HG03175 (cell line): ENCODE measurements at regions not wholly inside any gene's neighbourhood (a gene's known extent, or its start where the extent isn't known, plus 50 kb on each side); places are given as distances from the start of the nearest gene placed in this dataset.

Source experiments
- ATAC-seq: cut with Tn5 transposase; IDR thresholded peaks from one replicate; pipeline ENCODE4 v1.9.1; 2021; ENCODE audit warnings: mild to moderate bottlenecking, moderate library complexity; ENCODE audit not compliant: unreplicated experiment

DNA sequence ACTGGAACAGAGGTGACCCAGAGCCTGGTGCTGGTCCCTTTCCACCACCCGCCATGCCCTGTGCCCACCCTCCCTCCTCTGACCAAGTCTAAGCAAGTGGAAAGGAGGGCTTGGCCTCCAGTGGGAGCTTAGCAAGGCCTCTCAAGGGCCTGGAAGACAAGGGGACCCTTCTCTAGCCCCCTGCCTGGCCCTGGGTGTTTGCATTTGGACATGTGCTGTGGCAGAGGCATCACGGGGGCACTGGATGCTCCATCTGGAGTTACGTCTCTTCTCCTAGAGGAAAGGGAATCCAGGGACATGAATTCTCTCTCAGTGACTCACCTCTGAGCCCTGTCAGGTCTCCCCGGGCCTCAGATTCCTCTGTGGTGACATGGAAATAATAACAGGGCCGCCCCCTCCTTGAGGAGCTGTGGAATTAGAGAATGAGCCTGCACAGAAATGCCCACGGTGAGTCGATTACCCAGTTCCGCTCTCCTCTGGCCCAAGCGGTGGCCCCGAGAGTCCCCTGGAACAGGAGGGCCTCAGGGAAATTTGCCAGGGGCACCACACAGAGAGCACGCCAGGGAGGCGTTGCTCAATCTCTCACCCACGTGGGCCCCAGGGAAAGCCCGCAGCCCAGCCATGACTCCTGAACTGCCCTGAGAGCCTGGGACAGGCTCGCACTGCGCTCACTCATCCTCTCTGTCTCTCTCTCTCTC, 189.6 kb downstream of the BCOR start:
- ATAC-seq: no peak

- no peak for ATAC-seq
Measured at GRCh38 chrX:39909996-39910395, 187.8 kb downstream of the BCOR start.

GRCh38 chrX:39910651-39911050, 187.1 kb downstream of the BCOR start:
- ATAC-seq: no peak

GRCh38 chrX:39911278-39911897, 186.4 kb downstream of the BCOR start:
- ATAC-seq: no peak

DNA sequence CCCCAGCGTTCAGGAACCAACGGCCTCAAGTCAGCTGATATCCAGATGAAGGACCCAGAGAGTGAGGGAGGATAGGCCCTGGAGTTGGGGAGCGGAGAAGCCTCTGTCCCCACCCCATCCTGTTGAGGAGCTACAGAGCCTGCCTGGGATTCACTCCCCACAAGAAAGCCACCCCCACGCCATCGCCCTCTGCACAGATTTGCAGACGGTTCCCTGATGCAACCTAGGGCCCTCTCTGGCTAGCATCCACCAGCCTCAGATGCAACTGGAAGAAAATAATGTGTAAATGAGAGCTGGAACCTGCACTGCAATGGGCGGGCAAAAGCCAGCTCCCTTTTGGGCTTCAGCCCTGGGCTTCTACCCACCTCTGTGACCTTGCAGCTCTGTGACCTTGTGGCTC, 185.6 kb downstream of the BCOR start:
- no peak for ATAC-seq

DNA sequence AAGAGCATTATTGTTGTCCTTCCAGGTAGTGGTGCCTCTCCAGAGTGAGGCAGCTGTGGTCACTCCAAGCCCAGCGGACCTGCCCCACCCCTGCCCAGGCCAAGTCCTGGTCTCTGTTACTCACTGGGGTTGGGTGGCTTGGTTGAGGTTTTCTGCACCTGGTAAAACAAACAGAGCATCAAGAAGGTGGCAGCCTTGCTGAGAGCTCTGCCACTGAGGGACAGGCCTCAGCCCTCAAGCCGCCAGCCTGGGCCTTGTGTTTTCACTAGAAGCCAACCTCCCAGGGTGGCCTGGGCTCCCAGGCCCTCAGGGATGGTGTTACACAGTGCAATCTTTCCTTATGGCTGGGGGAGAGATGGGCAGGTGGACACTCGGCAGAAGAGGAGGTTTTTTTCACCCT, 182.7 kb downstream of the BCOR start:
- ATAC-seq: no peak

GRCh38 chrX:39915596-39915995, 182.2 kb downstream of the BCOR start:
- no peak for ATAC-seq

GRCh38 chrX:39921838-39922237, 175.9 kb downstream of the BCOR start:
- no peak for ATAC-seq

DNA sequence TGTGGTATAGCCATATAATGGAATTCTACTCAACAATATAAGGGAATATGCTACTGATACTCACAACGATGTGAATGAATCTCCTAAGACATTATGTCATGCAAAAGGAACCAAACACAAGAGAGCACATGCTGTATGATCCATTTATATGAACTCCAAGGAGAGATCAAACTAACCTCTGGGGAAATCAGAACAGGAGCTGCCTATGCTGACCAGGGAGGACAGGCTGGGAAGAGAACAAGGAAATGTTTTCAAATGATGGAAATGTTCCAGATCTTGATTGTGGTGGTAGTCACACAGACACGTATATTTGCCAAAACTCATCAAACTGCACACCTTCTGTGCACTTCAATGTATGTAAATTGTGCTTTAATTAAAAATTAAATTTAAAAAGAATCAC, 175.3 kb downstream of the BCOR start:
- no peak for ATAC-seq

- no peak for ATAC-seq
Measured at GRCh38 chrX:39922926-39923325, 174.8 kb downstream of the BCOR start.

- ATAC-seq: no peak
Measured at GRCh38 chrX:39927380-39927779, 170.4 kb downstream of the BCOR start.

DNA sequence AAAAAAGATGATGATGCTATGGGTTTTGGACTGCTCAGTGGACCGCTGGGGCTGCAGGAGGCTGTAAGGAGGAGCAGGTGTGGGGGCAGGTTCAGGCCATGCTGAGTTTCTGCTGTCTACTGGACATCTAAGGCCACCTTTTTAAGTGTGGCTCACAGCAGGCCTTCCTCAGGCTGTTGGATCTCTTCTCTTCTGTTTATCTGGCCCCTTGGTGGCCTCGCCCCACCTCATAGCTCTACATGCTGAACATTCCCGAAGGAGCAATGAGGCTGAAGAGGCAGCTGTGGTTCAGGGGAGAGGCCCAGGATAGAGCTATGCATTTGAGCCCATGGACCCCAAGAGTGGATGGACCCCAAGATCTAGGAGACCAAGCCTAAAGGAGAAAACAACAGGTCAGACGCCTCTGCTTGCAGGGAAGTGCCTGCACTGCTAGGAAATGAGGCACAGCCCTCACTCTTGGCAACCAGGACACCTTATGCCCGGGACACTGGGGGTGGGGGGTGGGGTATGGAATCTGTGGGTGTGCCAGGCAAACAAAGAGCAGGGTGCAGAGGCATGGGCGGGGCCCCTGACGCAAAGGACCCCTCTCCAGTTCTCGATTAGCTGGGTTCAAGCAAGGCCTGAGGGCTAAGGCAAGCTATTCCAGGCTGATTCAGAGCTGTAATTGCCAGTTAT, 168.9 kb downstream of the BCOR start:
- ATAC-seq: no peak

- ATAC-seq: no peak
Measured at GRCh38 chrX:39929379-39930025, 168.3 kb downstream of the BCOR start.

DNA sequence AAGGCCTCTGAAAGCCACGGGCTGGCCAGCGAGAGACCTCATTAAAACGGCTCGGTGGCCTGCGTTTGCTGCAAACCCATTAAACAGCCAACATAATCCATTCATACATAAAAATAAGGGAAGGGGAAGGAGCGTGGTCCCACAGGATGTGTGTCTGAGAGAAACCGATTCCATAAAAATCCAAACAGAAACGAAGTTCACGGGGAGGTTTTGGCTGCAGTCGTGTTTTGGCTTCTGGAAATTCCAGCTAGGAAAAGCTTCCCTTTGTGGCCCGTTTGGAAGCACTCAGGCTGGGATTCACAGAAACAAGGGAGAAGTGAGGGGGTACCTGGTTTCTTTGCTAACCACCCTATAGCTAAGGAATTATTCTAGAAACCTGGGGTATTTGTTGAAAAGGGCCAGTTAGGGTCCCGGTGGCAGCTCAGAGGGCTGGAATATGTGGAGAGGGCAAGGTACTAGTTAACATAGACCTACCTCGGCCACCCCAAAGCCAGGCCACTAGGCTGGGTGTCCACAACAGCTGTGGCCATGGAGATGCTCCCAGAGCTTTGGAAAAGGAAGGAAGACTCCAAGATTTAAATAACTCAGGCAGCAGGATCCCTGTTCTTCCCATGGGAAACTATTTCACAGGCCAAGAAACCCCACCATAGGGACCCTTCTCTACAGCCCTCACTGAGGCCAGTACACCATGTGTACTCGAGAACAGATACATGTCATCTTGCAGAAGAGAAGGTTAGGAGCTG, 166.8 kb downstream of the BCOR start:
- ATAC-seq: no peak

- no peak for ATAC-seq
Measured at GRCh38 chrX:39931529-39932282, 166.1 kb downstream of the BCOR start.

DNA sequence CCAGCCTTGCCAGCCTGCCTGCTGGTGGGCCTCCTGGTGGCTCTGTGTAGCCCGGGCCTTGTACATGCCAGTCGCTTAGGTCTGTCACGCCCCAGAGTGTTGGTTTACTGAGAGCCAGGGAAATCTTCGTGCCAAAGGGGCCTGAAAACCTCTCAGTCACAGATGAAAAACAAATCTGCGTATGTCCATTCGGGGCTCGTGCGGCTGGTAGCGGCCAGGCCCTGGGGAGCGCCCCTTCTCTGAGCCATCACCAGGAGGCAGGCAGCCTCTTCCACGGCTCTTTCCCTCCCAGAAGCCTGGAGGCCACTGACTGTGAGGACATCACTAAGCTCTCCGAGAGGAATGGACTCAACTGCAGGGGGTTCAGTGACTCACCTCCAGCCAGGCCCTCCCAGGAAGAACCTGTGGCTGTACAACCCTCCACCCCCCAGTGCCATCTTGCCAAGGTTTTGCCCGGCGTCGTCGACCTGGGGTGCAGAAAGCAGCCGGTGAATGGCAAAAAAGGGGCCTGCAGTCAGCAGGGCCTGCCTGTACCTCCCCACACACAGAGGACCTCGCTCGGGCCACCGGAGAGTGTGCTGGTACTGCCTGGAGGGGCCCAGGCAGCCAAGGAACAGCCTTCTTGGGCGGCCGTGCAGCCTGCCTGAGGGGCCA, 162.2 kb downstream of the BCOR start:
- no peak for ATAC-seq

DNA sequence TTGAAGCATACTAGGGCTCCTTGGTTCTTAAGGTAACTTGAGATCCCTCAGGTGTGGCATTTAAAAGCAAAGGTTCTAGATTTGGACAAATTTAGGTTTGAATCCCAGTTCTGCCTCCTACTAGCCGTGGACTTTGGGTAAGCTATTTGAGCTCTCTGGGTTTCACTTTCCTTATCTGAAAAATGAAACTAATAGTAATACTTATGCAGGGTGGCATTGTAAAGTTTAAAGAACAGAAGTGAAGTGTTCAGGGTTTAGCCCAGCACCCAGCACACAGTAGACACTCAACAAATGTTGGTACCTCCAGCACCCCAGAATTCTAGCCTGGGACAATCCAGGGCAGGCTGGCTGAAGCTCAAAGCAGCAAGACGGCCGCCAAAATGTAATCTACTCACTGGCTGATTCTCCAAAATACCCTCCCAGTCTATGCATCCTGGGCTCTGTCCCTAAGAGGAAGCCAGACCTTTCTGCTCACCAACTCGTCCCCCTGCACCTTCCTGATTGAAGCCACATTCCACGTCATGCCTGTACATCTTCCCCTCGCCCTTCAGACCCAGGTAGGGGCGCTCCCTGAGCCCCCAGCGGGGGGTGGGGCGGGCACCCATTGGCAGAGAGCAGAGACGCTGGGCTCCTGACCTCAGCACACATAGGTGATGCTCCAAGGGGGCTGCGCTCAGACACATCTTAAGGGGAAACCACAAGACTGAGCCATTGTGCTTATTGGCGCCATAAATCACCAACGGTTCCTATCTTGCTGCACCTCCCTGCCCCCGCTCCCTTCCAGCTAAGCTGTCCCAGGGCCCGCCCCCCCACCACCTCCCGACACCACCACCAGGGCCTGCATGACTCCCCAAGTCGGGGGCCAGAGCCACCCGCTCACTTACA, 160.6 kb downstream of the BCOR start:
- peak; percentile 79 for ATAC-seq

- no peak for ATAC-seq
Measured at GRCh38 chrX:39938466-39938865, 159.3 kb downstream of the BCOR start.

GRCh38 chrX:39939678-39940077, 158.1 kb downstream of the BCOR start:
- no peak for ATAC-seq
